IMR-90 (cell line): ENCODE measurements at regions not wholly inside any gene's neighbourhood (a gene's known extent, or its start where the extent isn't known, plus 50 kb on each side); places are given as distances from the start of the nearest gene placed in this dataset.

Source experiments
- ATAC-seq: fragments of 200-7000 bp; cut with Tn5 transposase; 2 replicates; pipeline ENCODE4 v1.9.1; 2020; ENCODE audit warnings: low read depth, mild to moderate bottlenecking, moderate library complexity
- BruUV-seq: library from RNA; stranded (reverse); fragments of 400-500 nt; replicated peaks from 2 replicates; lab custom pipeline; 2021; lab: Mats Ljungman, UMichigan
- CTCF ChIA-PET: fragments of 300-600 bp; formaldehyde crosslinking; extraction: SDS; loops from one replicate; lab custom pipeline; 2021; ENCODE audit warnings: antibody characterized with exemption; lab: Yijun Ruan, JAX
- POLR2A ChIA-PET: fragments of 300-600 bp; sonication (Branson Sonifier 250); formaldehyde crosslinking; loops from one replicate; lab custom pipeline; 2022; ENCODE audit warnings: antibody characterized with exemption; ENCODE audit not compliant: unreplicated experiment; lab: Charles Lee
- DNase-seq: peaks from one replicate; pipeline ENCODE4 v3.0.0; 2013
- H2AFZ ChIP-seq: replicated peaks from 2 replicates; pipeline ENCODE3; 2013; ENCODE audit warnings: low read length, mild to moderate bottlenecking; ENCODE audit not compliant: poor library complexity
- H2AK5ac ChIP-seq: 2 replicates; pipeline ENCODE4 v1.6.1; 2013; ENCODE audit warnings: low read depth, low read length, inconsistent platforms
- H2AK9ac ChIP-seq: replicated peaks from 2 replicates; pipeline ENCODE3; 2013; ENCODE audit warnings: mild to moderate bottlenecking, low read depth, low read length, moderate library complexity; ENCODE audit not compliant: poor library complexity
- H2BK120ac ChIP-seq: 2 replicates; pipeline ENCODE4 v1.6.1; 2013; ENCODE audit warnings: low read depth, low read length, inconsistent platforms
- H2BK15ac ChIP-seq: 3 replicates; pipeline ENCODE4 v1.6.1; 2013; ENCODE audit warnings: low read depth, low read length, inconsistent platforms
- H2BK20ac ChIP-seq: 2 replicates; pipeline ENCODE4 v1.6.1; 2013; ENCODE audit warnings: low read depth, mild to moderate bottlenecking, inconsistent platforms, low read length, moderate library complexity
- H2BK5ac ChIP-seq: 2 replicates; pipeline ENCODE4 v1.6.1; 2013; ENCODE audit warnings: mild to moderate bottlenecking, low read depth, low read length, inconsistent platforms; ENCODE audit not compliant: poor library complexity, severe bottlenecking
- H3K14ac ChIP-seq: replicated peaks from 2 replicates; pipeline ENCODE4 v1.6.1; 2013; ENCODE audit warnings: low read depth, low read length, inconsistent platforms
- H3K18ac ChIP-seq: 2 replicates; pipeline ENCODE4 v1.6.1; 2013; ENCODE audit warnings: low read depth, low read length, control low read depth
- H3K23ac ChIP-seq: 2 replicates; pipeline ENCODE4 v1.6.1; 2013; ENCODE audit warnings: low read depth, low read length, inconsistent platforms
- H3K27ac ChIP-seq: 2 replicates; pipeline ENCODE4 v1.5.1; 2013; ENCODE audit warnings: mild to moderate bottlenecking, control low read depth, low read length; ENCODE audit not compliant: insufficient read depth
- H3K27me3 ChIP-seq: 2 replicates; pipeline ENCODE4 v1.6.1; 2013; ENCODE audit warnings: low read length; ENCODE audit not compliant: control insufficient read depth, insufficient read depth
- H3K36me3 ChIP-seq: 2 replicates; pipeline ENCODE4 v1.6.1; 2013; ENCODE audit warnings: low read length, mixed read lengths; ENCODE audit not compliant: control insufficient read depth, insufficient read depth
- H3K4ac ChIP-seq: 2 replicates; pipeline ENCODE4 v1.6.1; 2013; ENCODE audit warnings: low read depth, low read length, inconsistent platforms
- H3K4me1 ChIP-seq: 2 replicates; pipeline ENCODE4 v1.6.1; 2013; ENCODE audit warnings: low read length, mixed read lengths; ENCODE audit not compliant: control insufficient read depth, insufficient read depth
- H3K4me2 ChIP-seq: 2 replicates; pipeline ENCODE4 v1.6.1; 2013; ENCODE audit warnings: low read depth, mild to moderate bottlenecking, control low read depth, low read length, moderate library complexity
- H3K4me3 ChIP-seq: 2 replicates; pipeline ENCODE4 v1.5.1; 2013; ENCODE audit warnings: low read depth, mild to moderate bottlenecking, control low read depth, low read length, moderate library complexity; ENCODE audit not compliant: insufficient read depth
- H3K56ac ChIP-seq: 2 replicates; pipeline ENCODE4 v1.6.1; 2013; ENCODE audit warnings: low read length, inconsistent platforms; ENCODE audit not compliant: insufficient read depth; ENCODE audit errors: extremely low read depth
- H3K79me1 ChIP-seq, 2 experiments: 2 replicates each; pipeline ENCODE4 v1.6.1; 2013; ENCODE audit warnings: low read length in 2 of 2, inconsistent platforms in 1 of 2, low read depth in 1 of 2
- H3K9ac ChIP-seq: 2 replicates; pipeline ENCODE4 v1.6.1; 2013; ENCODE audit warnings: low read depth, low read length, control low read depth
- H3K9me1 ChIP-seq: 2 replicates; pipeline ENCODE4 v1.6.1; 2013; ENCODE audit warnings: low read length, inconsistent platforms; ENCODE audit not compliant: insufficient read depth
- H3K9me3 ChIP-seq: 2 replicates; pipeline ENCODE4 v1.6.1; 2013; ENCODE audit warnings: low read length; ENCODE audit not compliant: control insufficient read depth, insufficient read depth
- H4K20me1 ChIP-seq: 2 replicates; pipeline ENCODE4 v1.6.1; 2013; ENCODE audit warnings: low read length, inconsistent platforms; ENCODE audit not compliant: insufficient read depth
- H4K5ac ChIP-seq: 2 replicates; pipeline ENCODE4 v1.6.1; 2013; ENCODE audit warnings: mild to moderate bottlenecking, low read depth, low read length, control low read depth
- H4K8ac ChIP-seq, 2 experiments: 2 replicates each; pipeline ENCODE4 v1.6.1; 2013; ENCODE audit warnings: low read depth in 2 of 2, low read length in 2 of 2, control low read depth in 1 of 2, inconsistent platforms in 1 of 2
- H4K91ac ChIP-seq: 2 replicates; pipeline ENCODE4 v1.6.1; 2013; ENCODE audit warnings: low read depth, low read length, inconsistent platforms; ENCODE audit not compliant: insufficient read depth
- BHLHE40 ChIP-seq: fragments of 150-350 bp; IDR thresholded peaks from 2 replicates; pipeline ENCODE4 v1.6.1; 2016; ENCODE audit warnings: mild to moderate bottlenecking, low read depth, low read length
- CEBPB ChIP-seq: IDR thresholded peaks from 2 replicates; pipeline ENCODE4 v1.6.1; 2012; ENCODE audit warnings: low read depth, low read length, improper control_type of control experiment
- CHD1 ChIP-seq: IDR thresholded peaks from 2 replicates; pipeline ENCODE4 v1.6.1; 2012; ENCODE audit warnings: low read depth, low read length, improper control_type of control experiment
- CTCF ChIP-seq: conservative IDR thresholded peaks from 2 replicates; pipeline ENCODE4 v1.5.1; 2012; ENCODE audit warnings: mild to moderate bottlenecking, low read depth, low read length, improper control_type of control experiment
- ELK1 ChIP-seq: fragments of 150-350 bp; IDR thresholded peaks from 2 replicates; pipeline ENCODE4 v1.6.1; 2016; ENCODE audit warnings: low read depth, mild to moderate bottlenecking, low read length, moderate library complexity, borderline replicate concordance
- FOS ChIP-seq: fragments of 150-350 bp; IDR thresholded peaks from 2 replicates; pipeline ENCODE4 v1.6.1; 2016; ENCODE audit warnings: low read depth, low read length
- MAFK ChIP-seq: IDR thresholded peaks from 2 replicates; pipeline ENCODE4 v1.6.1; 2012; ENCODE audit warnings: low read depth, low read length, improper control_type of control experiment
- MAZ ChIP-seq: IDR thresholded peaks from 2 replicates; pipeline ENCODE4 v1.6.1; 2012; ENCODE audit warnings: low read depth, mild to moderate bottlenecking, low read length, improper control_type of control experiment, moderate library complexity, borderline replicate concordance
- MXI1 ChIP-seq: IDR thresholded peaks from 2 replicates; pipeline ENCODE4 v1.6.1; 2012; ENCODE audit warnings: low read depth, mild to moderate bottlenecking, low read length, moderate library complexity, borderline replicate concordance
- NFE2L2 ChIP-seq: fragments of 150-350 bp; IDR thresholded peaks from 2 replicates; pipeline ENCODE4 v1.6.1; 2016; ENCODE audit warnings: low read depth, mild to moderate bottlenecking, low read length
- POLR2A ChIP-seq: IDR thresholded peaks from 2 replicates; pipeline ENCODE4 v1.6.1; 2012; ENCODE audit warnings: mild to moderate bottlenecking, low read depth, low read length
- RAD21 ChIP-seq: IDR thresholded peaks from 2 replicates; pipeline ENCODE4 v1.6.1; 2012; ENCODE audit warnings: low read length, improper control_type of control experiment
- RCOR1 ChIP-seq: IDR thresholded peaks from 2 replicates; pipeline ENCODE4 v1.6.1; 2012; ENCODE audit warnings: mild to moderate bottlenecking, low read length, improper control_type of control experiment; ENCODE audit not compliant: insufficient replicate concordance
- RFX5 ChIP-seq: IDR thresholded peaks from 2 replicates; pipeline ENCODE4 v1.8.0; 2012; ENCODE audit warnings: low read depth, mild to moderate bottlenecking, low read length, moderate library complexity
- SMC3 ChIP-seq: fragments of 150-350 bp; IDR thresholded peaks from 2 replicates; pipeline ENCODE4 v1.6.1; 2016; ENCODE audit warnings: low read depth, mild to moderate bottlenecking, antibody characterized with exemption, low read length, moderate library complexity
- USF2 ChIP-seq: fragments of 150-350 bp; IDR thresholded peaks from 2 replicates; pipeline ENCODE4 v1.6.1; 2017; ENCODE audit warnings: mild to moderate bottlenecking, antibody characterized with exemption, low read length, low read depth
- WGBS, 2 experiments: methylation state at CpG; one replicate each; pipeline versions ENCODE4 v1.1.5 to v1.1.7; 2013; ENCODE audit warnings: missing lambda C conversion rate in 2 of 2; ENCODE audit not compliant: insufficient read length in 1 of 2; ENCODE audit errors: extremely low coverage in 2 of 2; 5-methylcytosine and 5-hydroxymethylcytosine counted together
- dilution Hi-C: fragments of 300-500 bp; cut with HindIII; formaldehyde crosslinking; loops from one replicate; pipeline ENCODE4 v1.14.3; 2018; ENCODE audit warnings: low sequenced_read_pairs; ENCODE audit not compliant: unreplicated experiment
- in situ Hi-C: fragments of 300-500 bp; cut with MboI; formaldehyde crosslinking; loops from 3 replicates; pipeline ENCODE4 v1.14.3; 2019; ENCODE audit warnings: low sequenced_read_pairs, inconsistent platforms, mixed read lengths
- intact Hi-C: fragments of 100-400 bp; cut with micrococcal nuclease; formaldehyde crosslinking; loops from 2 replicates; pipeline ENCODE4 v1.10.0; 2022

DNA sequence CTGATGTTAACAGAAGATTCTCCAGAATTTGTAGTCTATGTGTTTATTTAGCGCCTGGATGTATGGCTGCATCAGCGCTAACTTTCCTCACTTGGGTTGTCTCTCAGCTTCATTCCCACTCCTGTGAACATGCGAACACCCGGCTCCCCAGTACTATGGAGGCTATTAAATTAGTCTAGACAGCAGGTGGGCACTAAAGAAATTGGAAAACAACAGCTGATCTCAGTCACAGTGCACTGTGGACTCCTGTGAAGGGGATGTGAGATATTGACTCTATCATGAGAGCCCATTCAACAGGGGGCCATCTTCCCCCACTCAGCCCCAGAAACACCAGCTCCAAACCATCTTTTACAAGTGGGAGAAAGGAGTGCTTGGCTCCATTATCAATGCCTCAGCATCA, 471.0 kb downstream of the KDM4C start:
- intact Hi-C loops (no loop called here), dilution Hi-C loops (no loop called here), in situ Hi-C loops (no loop called here)
- no peak for ATAC-seq
- TF ChIP-seq RAD21 (no peak), MXI1 (no peak), CHD1 (no peak), USF2 (no peak), NFE2L2 (no peak), RFX5 (no peak), MAZ (no peak), CTCF (no peak), MAFK (no peak), BHLHE40 (no peak), CEBPB (no peak), ELK1 (no peak), FOS (no peak), RCOR1 (no peak), SMC3 (no peak), POLR2A (no peak)
- Histone ChIP-seq H4K5ac (no peak overlapping the region), H3K27me3 (peaks cover 8% of the 10 kb centered on the region), H2BK5ac (no peak overlapping the region), H2AK9ac (no peak overlapping the region), H3K18ac (no peak overlapping the region), H3K36me3 (no peaks in the 10 kb centered on the region), H3K56ac (no peak overlapping the region), H3K79me1 (no peaks in the 10 kb centered on the region), H2BK15ac (no peak overlapping the region), H3K9me1 (no peaks in the 10 kb centered on the region), H3K4me2 (no peak overlapping the region), H2AK5ac (no peak overlapping the region), H3K9me3 (no peaks in the 10 kb centered on the region), H3K4ac (no peak overlapping the region), H3K14ac (no peak overlapping the region), H2BK20ac (no peak overlapping the region), H3K23ac (no peak overlapping the region), H4K8ac (no peak overlapping the region), H4K20me1 (no peaks in the 10 kb centered on the region), H3K4me3 (no peak overlapping the region), H3K27ac (no peak overlapping the region), H4K91ac (no peak overlapping the region), H2AFZ (no peak overlapping the region), H3K9ac (no peak overlapping the region), H2BK120ac (no peak overlapping the region), H3K4me1 (no peaks in the 10 kb centered on the region)
- CTCF ChIA-PET = interaction anchor here (1.0 kb wide), 1 partner anchor 9 kb away, joined by 3 read pairs; no protein-coding TSS in a partner anchor
- BruUV-seq = no TSS peak
- DNase-seq = no peak
- POLR2A ChIA-PET = no interaction called here
- no CpG with 5 or more reads among the region's 4 CpGs for WGBS, 2 experiments
